GM18507 (cell line): ENCODE measurements at regions not wholly inside any gene's neighbourhood (a gene's known extent, or its start where the extent isn't known, plus 50 kb on each side); places are given as distances from the start of the nearest gene placed in this dataset.
"Not testable (repeated sequence)": the region's sequence is repeated elsewhere in the genome, so short reads cannot be mapped to it uniquely, and the experiment has no call there.

ENCODE experiments used
- DNase-seq: peaks from one replicate; pipeline ENCODE4 v3.0.0; 2011; ENCODE audit warnings: low read depth; ENCODE audit not compliant: insufficient read length; ENCODE audit errors: extremely low spot score
- FAIRE-seq: peaks from 2 replicates; lab custom pipeline; 2011; peaks lifted over from hg19 to GRCh38; lab: Jason Lieb, UNC

DNA sequence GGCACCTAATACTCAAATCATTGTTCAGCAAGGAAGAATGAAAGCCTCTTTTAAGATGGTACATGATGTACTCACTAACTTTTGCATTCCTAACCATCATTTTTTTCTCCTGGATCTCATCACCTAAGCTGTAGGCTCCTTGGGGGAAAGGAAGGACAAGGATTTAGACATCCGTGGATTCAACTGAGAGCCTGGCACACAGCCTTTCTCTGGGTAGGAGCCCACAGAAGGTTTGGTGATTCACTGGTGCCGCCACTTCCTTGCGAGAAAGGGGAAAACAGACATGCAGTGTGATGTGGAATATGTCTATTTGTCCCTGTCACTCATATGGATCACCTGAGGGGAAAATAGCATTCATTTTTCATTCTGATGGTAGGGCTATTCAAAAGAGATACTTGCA lies 147.3 kb downstream of the PCDH7 start:
- DNase-seq (no peak), FAIRE-seq (no peak)

DNA sequence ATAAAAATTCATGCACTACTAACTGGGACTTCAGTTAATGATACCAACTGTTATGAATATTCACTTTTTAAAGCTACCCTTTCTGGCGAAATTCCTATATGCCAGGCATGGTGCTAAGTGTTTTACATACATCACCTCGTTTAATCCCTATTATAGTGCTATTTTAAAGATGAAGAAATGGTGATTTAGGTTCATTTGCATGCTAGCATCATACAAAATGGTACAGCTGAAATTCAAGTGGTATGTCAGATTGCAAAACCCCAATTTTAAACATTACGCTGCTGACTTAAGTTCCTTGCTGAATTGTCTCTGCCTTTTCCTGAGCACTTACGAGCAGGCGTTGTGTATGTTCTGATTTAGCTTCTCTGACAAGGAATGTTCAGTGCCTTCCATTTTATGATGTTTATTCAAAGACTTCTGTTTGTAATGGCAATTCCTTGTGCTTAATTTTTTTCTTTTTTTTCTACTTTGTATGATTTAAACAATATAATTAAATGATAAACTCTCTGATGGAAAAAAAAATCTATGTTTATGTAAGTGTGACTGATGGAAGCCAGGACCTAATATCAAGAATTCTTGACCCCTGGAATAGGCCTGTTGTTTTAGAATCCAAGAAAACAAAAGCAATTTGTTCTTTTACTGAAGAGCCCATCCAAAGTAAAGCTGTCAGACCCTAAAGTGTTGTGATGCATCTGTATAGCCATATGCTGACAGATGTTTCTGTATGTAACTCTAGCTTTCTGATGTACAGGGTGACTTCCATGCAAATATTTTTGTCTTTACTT lies 148.1 kb downstream of the PCDH7 start:
- FAIRE-seq (no peak), DNase-seq (no peak)

DNA sequence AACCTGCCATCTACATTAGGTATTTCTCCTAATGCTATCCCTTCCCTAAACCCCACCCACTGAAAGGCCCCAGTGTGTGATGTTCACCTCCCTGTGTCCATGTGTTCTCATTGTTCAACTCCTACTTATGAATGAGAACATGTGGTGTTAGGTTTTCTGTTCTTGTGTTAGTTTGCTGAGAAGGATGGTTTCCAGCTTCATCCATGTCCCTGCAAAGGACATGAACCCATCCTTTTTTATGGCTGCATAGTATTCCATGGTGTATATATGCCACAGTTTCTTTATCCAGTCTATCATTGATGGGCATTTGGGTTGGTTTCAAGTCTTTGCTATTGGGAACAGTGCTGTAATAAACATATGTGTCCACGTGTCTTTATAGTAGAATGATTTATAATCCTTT lies 149.2 kb downstream of the PCDH7 start:
- FAIRE-seq, DNase-seq: not testable (repeated sequence)

DNA sequence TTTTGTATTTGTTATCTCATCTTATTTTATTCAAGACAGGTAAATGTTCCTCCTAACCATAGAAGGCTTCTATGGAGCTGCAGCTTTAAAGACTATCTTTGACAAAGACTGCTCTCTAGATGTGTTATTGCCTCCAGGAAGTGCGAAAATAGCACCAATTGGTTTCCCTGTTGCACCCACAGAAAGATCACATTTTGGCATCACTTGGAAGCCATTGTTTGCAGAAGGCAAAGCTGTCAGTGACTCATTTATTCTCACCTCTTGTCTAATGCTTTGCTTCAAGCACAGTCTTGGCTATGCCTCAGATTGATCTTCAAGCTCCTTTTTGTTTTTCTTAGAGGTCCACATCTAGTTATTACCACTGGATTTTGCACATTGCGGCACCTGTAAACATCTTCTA lies 150.3 kb downstream of the PCDH7 start:
- DNase-seq (no peak), FAIRE-seq (no peak)

DNA sequence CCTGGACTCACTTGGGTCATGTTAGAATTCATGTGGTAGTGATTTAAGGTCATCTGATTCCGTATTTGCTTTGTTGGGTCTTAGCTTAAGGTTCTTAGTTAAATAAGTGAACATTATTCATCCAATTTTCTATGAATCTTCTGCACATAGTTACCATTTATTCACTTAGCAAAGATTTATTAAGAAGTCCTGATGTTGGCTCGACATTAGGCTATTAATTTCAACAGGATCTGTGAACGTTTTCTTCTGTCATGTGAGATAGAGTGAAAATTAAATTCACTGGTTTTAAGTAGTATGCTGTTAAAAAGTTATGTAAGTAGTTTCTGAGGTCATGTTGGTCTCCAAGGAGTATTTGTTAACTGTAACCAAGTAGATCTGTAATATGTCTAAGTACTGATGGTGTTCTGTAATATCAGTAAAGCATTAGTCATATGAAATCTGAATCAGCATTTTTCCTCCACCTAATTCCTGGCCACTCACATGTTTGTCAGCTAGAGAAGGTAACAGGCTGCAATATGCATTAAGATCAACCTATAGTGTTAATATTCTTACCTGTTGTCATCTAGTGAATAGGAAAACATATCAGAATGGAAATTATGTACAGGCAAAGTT lies 155.6 kb downstream of the PCDH7 start:
- no peak for FAIRE-seq
- no peak for DNase-seq

DNA sequence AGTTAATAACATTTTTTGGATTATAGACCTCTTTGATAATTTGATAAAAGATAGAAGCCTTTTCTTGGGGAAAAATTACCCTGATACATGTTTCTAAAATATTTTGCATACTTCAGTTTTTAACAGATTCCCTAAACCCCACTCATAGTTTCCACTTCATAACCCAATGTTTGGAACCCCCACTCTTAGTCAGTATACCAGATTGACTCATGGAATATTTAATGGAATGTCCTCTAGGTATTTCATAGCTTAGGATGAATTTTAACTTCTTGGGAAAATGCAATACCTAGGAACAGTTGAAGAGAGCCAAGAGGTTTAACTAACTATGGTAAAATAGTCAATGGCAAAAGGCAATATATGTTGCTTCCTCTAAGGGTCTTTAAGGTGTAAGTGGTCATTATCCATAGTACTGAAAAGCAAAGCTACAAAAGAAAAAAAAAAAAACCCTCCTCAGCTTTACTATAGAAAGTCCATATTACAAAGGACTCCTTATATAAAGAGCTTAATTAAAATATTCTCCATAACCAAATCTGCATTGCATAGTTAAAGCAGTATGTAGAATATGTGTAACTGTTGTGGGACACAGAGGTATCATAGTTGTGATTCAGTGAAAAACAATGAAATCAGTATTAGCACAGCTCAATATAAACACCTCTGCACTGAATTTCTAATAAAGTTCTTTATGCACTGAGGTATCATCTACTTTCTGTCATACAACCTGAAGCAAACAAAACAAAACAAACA lies 159.9 kb downstream of the PCDH7 start:
- no peak for DNase-seq
- FAIRE-seq = no peak

DNA sequence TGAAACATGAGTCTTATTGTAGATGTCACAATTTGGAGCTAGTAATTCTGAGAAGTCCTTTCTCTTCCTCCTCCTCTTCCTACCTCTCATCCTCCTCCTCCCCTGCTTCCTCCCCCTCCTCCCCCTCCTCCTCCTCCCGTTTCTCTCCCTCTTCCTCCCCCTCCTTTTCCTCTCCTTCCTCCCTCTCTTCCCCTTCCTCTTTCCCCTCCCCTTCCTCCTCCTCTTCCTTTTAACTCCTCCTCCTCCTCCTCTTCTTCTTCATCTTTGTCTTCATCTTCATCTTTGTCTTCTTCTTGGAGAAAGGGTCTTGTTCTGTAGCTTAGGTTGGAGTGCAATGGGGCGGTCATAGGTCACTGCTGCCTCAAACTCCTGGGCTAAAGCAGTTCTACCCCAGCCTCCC lies 161.8 kb downstream of the PCDH7 start:
- no peak for FAIRE-seq

DNA sequence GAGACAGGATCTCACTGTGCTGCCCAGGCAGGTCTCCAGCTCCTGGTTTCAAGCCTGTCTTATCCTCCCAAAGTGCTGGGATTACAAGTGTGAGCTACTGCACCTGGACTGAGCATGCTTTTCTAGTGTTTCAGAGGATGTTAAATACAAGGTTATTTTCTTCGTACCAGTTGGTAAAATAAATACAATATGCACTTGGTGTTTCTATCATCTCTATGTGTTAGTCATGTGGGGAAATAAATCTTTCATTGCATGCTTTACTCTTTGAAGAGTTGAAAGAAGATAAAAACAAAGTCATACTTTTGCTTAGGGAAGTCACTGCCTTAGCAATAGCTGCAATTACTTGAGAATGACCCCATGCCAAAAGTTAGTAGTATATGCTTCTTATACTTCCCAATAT lies 162.3 kb downstream of the PCDH7 start:
- DNase-seq (no peak), FAIRE-seq (no peak)

More for the DNA sequence above, 161.8 kb downstream of the PCDH7 start:
- DNase-seq = no peak

DNA sequence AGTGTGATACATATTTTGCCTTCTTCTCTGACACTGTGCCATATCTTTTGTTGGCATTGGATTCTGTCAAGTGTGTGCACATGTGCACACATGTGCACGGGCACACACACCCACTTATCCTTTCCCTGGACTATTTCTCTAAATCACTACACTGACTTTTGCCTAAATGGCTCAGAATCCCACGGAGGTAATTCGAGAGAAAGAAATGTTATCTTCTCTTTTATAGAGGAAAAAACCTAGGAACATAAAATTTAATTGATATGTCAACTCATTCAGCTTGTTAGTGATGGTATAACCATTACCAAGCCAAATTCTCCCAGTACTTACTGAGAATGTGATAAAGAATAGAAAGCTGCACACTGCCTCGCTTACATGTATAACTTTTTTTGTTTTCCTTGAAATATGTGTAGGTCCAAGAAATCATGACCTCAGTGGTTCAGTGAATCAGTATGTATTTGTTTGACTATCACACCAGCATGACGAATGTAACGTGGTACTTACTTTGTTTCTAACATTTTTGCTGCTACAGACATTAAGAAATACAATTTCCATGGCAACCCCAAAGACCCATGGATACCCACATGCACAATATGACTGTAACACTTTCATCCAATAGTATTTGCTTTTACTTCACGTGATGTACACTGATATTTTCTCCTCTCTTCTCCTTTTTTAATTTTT lies 163.0 kb downstream of the PCDH7 start:
- FAIRE-seq (no peak), DNase-seq (no peak)

DNA sequence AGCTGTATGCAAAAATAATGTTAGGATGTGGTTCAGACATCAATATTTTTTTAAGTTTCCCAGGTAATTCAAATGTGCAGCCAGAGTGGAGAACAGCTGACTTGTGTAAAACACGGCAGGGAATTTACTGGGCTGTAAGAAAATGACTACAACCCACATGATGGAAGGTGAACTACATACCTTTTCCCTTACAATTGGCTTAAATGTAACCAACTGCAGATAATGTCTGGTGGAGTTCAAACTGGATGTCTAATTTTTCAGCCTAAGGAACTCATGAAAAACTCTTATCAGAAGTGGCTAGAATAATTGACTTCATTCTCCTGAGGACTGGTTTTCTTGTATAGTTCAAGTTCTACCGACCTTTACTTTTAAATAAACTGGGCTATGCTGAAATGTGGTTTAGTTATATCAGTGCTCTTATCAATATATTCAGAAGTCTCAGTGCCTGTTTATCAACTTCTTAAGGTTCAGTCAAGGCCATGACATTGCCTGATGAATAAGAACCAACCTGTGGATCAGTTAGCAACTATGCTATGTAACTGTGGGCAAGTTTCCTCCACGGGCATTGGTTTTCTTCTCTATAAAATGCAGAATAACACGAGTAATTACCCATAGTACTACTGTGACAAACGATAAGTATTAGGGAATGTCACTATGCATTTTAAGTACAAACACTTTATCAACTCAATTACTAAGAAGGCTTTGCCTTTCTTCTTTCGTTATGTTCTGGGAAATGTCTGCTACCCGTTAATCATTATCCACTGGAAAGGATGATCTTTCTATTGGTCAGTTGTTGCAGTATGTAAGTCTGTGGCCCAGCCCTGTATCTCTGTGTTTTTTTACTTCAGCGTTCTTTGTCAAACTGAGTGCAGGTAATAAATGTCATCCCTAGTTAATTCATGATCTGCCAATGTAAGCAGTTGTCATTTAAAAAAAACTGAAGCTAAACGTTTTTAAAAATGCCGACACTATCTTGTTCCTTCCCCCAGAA lies 181.6 kb downstream of the PCDH7 start:
- no peak for FAIRE-seq
- no peak for DNase-seq

DNA sequence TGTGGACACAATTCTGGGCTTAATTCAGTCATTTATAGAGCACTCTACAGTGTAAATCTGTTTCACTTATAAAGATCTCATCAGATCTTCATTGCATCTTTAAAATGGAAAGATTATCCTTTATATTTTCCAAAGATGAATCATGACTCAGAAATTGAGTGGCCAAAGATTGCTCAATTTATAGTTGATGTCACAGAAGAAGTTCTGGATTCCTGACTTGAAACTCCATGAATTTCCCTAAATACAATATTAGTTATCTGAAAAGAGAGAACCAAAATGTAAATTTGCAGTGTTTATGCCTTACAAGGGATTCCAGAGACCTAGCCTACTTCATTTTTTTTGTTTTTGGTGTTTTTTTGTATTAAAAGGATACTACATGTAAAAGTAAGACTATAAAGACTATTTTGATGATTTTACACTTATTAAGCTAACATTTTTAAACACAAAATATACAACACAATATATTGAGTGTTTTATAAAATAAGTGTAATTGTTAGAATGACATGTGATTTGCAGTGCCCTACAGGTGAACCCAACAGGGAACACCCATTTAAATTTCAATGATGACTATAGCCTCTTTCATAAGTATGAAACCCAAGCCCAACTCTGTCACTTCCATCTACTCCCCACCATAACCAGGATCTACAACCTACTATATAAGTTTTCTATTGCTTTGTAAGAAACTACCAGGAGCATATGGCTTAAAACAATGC lies 183.5 kb downstream of the PCDH7 start:
- no peak for DNase-seq
- no peak for FAIRE-seq

DNA sequence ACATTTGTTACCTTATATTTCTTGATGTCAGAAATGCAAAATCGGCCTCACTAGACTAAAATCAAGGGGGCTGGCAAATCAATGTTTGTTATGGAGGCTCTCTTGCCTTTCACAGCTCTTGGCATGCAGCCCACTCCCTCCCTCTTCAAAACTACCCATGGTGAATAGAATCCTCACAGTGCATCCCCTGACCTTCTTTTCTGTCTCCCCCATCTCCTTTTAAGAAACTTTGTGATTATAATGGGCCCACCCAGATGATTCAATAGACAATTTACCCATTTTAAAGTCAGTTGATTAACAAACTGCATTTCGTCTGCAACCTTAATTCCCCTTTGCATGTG lies 184.0 kb downstream of the PCDH7 start:
- DNase-seq = no peak

DNA sequence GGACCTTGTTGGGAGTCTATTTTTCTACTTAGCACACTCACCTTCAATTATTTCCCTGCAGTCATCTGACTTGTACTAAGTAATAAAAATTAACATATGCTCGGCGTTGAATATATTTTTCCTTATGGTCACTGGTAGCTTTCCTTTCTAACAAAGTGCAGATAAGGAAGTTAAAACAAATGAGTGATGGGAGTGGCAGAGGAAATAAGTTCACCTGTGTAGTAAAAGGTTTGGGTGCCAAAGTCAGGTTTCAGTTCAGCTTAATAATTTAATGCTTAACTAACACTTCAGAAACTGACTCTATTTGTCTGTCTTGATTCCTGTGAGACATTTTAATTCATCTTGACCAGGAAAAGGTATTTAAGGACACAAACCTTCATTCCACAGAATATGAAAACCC lies 184.4 kb downstream of the PCDH7 start:
- FAIRE-seq (no peak), DNase-seq (no peak)

More for the DNA sequence above, 184.0 kb downstream of the PCDH7 start:
- FAIRE-seq = no peak

DNA sequence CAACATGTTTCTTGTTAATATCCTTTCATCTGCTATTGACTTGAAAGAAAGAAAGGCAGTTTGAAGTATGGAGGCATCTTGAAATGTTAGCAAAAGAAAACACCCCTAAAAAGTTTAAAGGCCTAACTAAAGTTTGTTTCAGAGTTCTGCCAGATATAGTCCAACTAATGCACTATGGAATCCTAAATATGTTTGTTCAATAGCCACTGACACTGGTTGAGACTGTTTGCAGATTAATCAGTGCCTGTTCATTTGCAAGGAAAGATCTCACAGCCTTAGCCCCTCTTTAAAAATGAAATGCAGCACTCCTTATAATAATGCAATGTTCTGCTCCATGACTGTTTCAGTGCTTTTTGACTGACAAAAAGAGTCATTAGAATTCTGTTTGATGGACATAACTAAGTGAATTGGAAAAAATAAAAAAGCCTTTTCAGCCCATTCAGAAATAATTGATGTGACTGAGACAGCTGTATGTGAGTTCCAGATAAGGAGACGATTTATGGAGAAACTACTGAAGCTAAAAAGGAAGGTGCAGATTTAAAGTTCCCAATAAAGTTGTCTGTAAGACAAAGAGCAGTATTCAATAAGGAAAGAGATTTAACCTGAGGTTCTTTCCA lies 192.0 kb downstream of the PCDH7 start:
- DNase-seq = no peak
- no peak for FAIRE-seq

DNA sequence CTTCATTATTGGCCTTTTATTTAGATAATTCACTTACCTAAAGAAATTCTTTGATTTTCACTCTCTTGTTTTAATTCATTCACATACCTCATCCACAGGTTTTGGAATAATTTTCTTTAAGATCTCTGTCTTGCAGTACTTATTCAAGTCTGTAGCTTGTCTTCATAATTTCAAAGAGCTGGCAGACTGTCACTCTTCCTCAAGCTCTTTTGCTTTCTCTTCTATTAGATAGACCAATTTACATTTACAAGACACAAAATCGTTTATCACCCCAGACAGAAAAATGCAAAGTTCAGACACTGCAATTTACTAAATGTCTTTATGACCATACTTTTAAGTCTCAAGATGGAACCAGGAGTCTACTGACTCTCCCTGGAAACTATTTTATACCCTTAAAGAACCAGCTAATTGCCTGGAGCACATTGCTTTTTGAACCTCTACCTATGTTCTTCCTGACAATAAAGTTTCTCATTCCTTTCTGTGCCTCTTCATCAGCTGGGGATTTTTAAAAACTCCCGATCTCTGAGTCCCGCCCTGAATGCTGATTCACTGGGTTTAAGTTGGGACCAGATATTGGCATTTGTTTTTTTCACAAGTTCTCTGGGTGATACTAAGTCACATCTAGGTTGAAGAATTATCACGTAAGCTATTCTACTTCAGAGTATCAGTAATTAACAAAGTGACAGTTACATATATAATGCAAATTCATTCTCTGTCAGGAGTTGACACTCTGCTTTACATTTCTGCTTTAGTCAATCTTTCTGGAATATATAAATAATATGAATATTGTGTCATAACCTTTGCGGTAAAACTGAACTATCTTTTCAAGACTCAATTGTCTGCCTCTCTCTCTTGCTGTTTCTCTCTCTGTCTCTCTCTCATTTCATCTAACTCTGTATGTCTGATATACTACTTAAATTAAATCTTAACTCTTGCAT lies 196.4 kb downstream of the PCDH7 start:
- DNase-seq = no peak
- no peak for FAIRE-seq

DNA sequence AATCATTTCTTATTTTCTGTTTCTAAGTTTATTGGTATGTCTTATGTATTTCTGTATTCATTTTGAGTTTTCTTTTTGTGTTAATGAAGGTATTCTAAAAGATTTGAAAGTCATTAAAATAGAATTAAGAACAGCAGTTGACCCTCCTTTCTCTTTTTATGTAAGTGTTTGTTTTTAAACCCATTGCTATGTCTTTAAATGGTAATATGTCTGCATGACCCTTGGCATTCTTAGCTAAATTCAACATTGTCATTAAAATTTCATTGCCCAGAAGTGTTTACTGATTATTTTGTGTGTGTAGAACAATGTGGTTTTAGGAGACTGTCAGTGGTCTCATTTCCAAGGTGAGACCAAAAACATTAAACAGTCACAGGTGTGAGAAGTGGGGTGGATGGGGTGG lies 197.8 kb downstream of the PCDH7 start:
- no peak for DNase-seq
- no peak for FAIRE-seq

DNA sequence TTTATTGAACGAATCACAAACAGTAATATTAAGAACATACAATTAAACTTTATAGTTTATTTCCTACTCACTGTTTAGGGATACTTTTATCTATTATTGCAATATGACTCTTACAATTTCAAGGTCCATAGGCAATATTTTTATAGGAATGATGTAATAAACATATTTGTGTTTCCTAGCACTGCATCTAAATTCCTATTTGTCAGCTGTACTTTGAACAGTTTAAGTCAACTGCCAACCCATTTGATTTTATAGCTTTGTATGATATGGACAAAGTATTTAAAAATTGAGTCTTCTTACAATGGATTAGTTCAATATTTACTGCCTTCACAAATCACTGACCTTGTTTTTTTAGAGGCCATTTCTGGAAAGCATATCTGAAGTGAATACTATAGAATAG lies 199.3 kb downstream of the PCDH7 start:
- no peak for FAIRE-seq
- no peak for DNase-seq
